H1 (cell line): ENCODE measurements at regions not wholly inside any gene's neighbourhood (a gene's known extent, or its start where the extent isn't known, plus 50 kb on each side); places are given as distances from the start of the nearest gene placed in this dataset.

Source experiments
- CTCF ChIP-seq, 3 experiments: IDR thresholded peaks; 1 replicate in 2 of 3; 2 replicates in 1 of 3; pipeline versions ENCODE4 v1.5.1 to v1.6.1; 2011; ENCODE audit warnings: low read length in 3 of 3, mild to moderate bottlenecking in 3 of 3, inconsistent platforms in 2 of 3, low read depth in 1 of 3, moderate library complexity in 1 of 3; ENCODE audit not compliant: insufficient read depth in 1 of 3; ENCODE audit errors: control extremely low read depth in 1 of 3
- EP300 ChIP-seq, 2 experiments: IDR thresholded peaks; 1 replicate in 1 of 2; 2 replicates in 1 of 2; pipeline ENCODE4 v1.6.1; 2011 to 2012; ENCODE audit warnings: low read depth in 2 of 2, low read length in 2 of 2, mild to moderate bottlenecking in 2 of 2, borderline replicate concordance in 1 of 2, inconsistent platforms in 1 of 2, moderate library complexity in 1 of 2
- POLR2AphosphoS5 ChIP-seq: IDR thresholded peaks from 2 replicates; pipeline ENCODE4 v1.6.1; 2011; ENCODE audit warnings: low read depth, low read length

DNA sequence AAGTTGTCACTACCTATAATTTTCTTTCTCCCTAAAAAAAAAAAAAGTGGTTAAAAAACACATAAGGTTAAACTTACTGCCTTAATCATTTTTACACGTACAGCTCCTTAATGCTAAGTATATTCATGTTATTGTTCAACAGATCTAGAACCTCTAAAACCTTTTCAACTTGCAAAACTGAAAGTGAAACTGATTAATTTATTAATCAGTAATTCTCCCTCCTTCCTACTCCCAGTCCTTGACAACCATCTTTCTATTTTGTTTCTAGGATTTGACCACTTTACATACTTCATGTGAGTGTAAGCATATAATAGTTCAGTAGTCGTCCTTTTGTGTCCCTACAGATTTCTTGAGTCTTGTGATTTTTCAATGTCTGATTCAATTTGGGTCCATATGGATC lies 251.4 kb upstream of the KIF2B start:
- no peak for TF ChIP-seq CTCF (IDR thresholded peaks at IDR 0.05; ENCODE audit: control extremely low read depth in 1 of 3, insufficient read depth in 1 of 3, low read depth in 1 of 3, low read length in 3 of 3)
- TF ChIP-seq EP300 (IDR thresholded peaks at IDR 0.05; ENCODE audit: borderline replicate concordance in 1 of 2, low read depth in 2 of 2, low read length in 2 of 2) = no peak
- no peak for TF ChIP-seq POLR2AphosphoS5
